Kidney (tissue), 13 donors: ENCODE measurements at regions not wholly inside any gene's neighbourhood (a gene's known extent, or its start where the extent isn't known, plus 50 kb on each side); places are given as distances from the start of the nearest gene placed in this dataset.
A peak's percentile ranks its signal among the peaks of the same experiment; 100 is the strongest.

Source experiments
- DNase-seq, 5 donors: peaks; one replicate each; pipeline ENCODE4 v3.0.0-alpha.2; 2013 to 2020
- FAIRE-seq: peaks from 2 replicates; lab custom pipeline; 2012; peaks lifted over from hg19 to GRCh38; lab: Jason Lieb, UNC
- H3K27ac ChIP-seq, 2 donors: one replicate each; pipeline ENCODE4 v1.7.0; 2013; ENCODE audit warnings: low read depth in 2 of 2, low read length in 2 of 2, inconsistent platforms in 1 of 2
- H3K27me3 ChIP-seq: one replicate; pipeline ENCODE4 v1.7.1; 2013; ENCODE audit warnings: low read length, inconsistent platforms; ENCODE audit not compliant: control insufficient read depth, insufficient read depth
- H3K36me3 ChIP-seq, 3 donors: one replicate each; pipeline versions ENCODE4 v1.7.0 to v1.7.1; 2013; ENCODE audit warnings: low read length in 3 of 3, control low read depth in 1 of 3, inconsistent platforms in 1 of 3; ENCODE audit not compliant: insufficient read depth in 3 of 3, control insufficient read depth in 2 of 3
- H3K4me1 ChIP-seq, 3 donors: one replicate each; pipeline versions ENCODE4 v1.7.0 to v1.7.1; 2013; ENCODE audit warnings: low read length in 3 of 3, inconsistent platforms in 1 of 3, low read depth in 1 of 3; ENCODE audit not compliant: control insufficient read depth in 2 of 3, insufficient read depth in 2 of 3
- H3K4me3 ChIP-seq, 3 donors: one replicate each; pipeline versions ENCODE4 v1.7.0 to v1.8.1; 2013; ENCODE audit warnings: low read length in 3 of 3, control low read depth in 1 of 3, inconsistent platforms in 1 of 3
- H3K9ac ChIP-seq, 3 donors: one replicate each; pipeline versions ENCODE4 v1.7.0 to v1.7.1; 2013; ENCODE audit warnings: low read length in 3 of 3, control low read depth in 1 of 3, inconsistent platforms in 1 of 3
- H3K9me3 ChIP-seq, 3 donors: one replicate each; pipeline versions ENCODE4 v1.7.0 to v1.7.1; 2013; ENCODE audit warnings: low read length in 3 of 3, control low read depth in 1 of 3, inconsistent platforms in 1 of 3; ENCODE audit not compliant: control insufficient read depth in 2 of 3, insufficient read depth in 1 of 3
- intact Hi-C: fragments of 100-400 bp; cut with DNase I; formaldehyde crosslinking; loops from one replicate; pipeline ENCODE4 v1.11.1; 2022
- TF ChIP-seq, protein P1 (sequence below): IDR thresholded peaks from 3 replicates; pipeline ENCODE4 v1.5.1; 2012; ENCODE audit warnings: mild to moderate bottlenecking, moderate library complexity, borderline replicate concordance; ENCODE audit not compliant: insufficient read depth; ENCODE audit errors: extremely low read depth
- donor health status: control.
- donor health status: control.
- donor health status: control.
- donor health status: control.
- donor health status: control.
- donor health status: DM: yes; HTN: yes; CAD: no.
- donor health status: Normal renal cell carcinoma (clear cell type).

DNA sequence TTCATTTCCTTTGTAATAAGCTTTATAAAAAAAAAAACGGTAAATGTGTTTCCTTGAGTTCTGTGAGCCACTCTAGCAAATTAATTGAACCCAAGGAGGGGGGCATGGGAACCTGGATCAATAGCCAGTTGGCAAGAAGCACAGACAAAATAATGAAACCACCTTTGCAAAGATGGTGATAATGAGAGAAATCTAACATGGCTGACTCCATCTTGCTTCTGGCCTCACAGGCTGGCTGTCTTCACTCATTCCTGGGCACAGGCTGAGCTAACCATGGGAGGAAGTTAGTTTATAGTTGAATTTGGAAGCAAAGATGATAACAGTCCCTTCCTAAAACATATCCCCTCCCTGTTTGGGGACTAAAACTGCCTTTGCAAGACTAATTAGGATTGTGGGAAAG lies 95.1 kb downstream of the B3GNT2 start:
- Histone ChIP-seq H3K9ac (no peak overlapping the region), H3K9me3 (no peaks in the 10 kb centered on the region), H3K27ac (no peak overlapping the region), H3K4me1 (peaks cover 0 to 23% (median 18%) of the 10 kb centered on the region in 3 donors), H3K36me3 (no peaks in the 10 kb centered on the region), H3K4me3 (no peak overlapping the region), H3K27me3 (no peaks in the 10 kb centered on the region)
- DNase-seq: peak in 1 of 5 donors; percentile 7
- TF ChIP-seq, protein P1, sequence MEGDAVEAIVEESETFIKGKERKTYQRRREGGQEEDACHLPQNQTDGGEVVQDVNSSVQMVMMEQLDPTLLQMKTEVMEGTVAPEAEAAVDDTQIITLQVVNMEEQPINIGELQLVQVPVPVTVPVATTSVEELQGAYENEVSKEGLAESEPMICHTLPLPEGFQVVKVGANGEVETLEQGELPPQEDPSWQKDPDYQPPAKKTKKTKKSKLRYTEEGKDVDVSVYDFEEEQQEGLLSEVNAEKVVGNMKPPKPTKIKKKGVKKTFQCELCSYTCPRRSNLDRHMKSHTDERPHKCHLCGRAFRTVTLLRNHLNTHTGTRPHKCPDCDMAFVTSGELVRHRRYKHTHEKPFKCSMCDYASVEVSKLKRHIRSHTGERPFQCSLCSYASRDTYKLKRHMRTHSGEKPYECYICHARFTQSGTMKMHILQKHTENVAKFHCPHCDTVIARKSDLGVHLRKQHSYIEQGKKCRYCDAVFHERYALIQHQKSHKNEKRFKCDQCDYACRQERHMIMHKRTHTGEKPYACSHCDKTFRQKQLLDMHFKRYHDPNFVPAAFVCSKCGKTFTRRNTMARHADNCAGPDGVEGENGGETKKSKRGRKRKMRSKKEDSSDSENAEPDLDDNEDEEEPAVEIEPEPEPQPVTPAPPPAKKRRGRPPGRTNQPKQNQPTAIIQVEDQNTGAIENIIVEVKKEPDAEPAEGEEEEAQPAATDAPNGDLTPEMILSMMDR: no peak
- no peak for FAIRE-seq
- intact Hi-C loops: no loop called here

DNA sequence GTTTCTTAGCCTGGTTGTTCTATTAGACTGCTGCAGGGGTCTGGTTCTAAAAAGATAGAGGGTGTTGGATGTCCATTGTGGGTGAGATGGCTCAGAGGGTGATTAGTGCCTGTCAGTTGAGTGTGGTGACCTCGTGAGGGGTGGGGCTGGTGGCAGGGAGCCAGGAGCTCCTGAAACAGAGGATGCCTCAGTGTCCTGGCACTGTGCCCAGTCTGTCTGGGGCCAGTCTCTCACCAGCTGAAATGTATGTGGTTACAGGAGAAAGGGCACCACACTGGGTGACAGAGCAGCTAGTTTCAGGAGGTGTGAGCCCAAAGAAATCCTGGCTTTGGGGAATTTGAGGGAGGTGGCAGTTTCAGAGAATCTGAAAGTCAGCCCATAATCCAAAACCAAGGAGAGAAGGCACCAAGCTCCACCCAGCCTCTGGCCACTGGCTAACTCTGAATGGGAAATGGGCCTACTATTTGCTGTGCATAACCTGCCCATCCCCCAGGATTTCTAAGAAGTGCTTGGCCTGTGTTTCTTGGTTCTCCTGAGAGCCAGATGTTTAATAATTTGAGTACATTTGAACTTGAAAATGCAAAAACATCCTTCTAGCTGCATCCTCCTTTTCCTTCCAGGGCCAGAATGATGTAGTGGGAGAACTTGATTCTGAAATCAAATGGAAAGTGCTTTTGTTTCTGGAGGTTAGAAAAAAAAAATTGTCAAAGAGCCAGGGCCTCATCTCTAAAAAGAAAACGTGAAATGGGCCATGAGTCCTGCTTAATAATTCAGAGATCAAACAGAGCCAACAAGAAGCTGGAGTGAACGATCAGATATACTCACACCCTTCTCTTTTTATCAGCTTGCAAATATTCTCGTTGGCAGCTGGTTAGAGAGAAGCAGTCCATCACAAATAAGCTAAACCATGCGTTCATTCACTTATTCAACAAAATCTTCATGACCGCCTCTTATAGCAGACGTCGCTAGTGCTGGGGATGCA lies 92.3 kb downstream of the B3GNT2 start:
- DNase-seq (peak; percentile 52 to 92 (median 72)), FAIRE-seq (no peak)
- H3K4me3 ChIP-seq: no peak overlapping the region
- TF ChIP-seq, protein P1: no peak
- peaks cover 0 to 16% (median 8%) of the 10 kb centered on the region in 3 donors for H3K4me1 ChIP-seq
- H3K36me3 ChIP-seq: no peaks in the 10 kb centered on the region
- peaks cover 0 to 12% (median 0%) of the 10 kb centered on the region in 3 donors for H3K9me3 ChIP-seq
- no peak overlapping the region for H3K27ac ChIP-seq
- intact Hi-C loops: no loop called here
- H3K27me3 ChIP-seq: no peaks in the 10 kb centered on the region
- no peak overlapping the region for H3K9ac ChIP-seq

- FAIRE-seq: no peak
- Histone ChIP-seq H3K27me3 (no peaks in the 10 kb centered on the region), H3K9ac (no peak overlapping the region), H3K27ac (no peak overlapping the region), H3K4me3 (no peak overlapping the region), H3K36me3 (no peaks in the 10 kb centered on the region), H3K4me1 (peaks cover 0 to 7% (median 2%) of the 10 kb centered on the region in 3 donors), H3K9me3 (peaks cover 0 to 12% (median 0%) of the 10 kb centered on the region in 3 donors)
- intact Hi-C loops: no loop called here
- TF ChIP-seq, protein P1: no peak
- DNase-seq: no peak
Observed at GRCh38 chr2:62287282-62287681, 91.4 kb downstream of the B3GNT2 start.
